Amygdala (tissue), 56 donors: ENCODE measurements at regions not wholly inside any gene's neighbourhood (a gene's known extent, or its start where the extent isn't known, plus 50 kb on each side); places are given as distances from the start of the nearest gene placed in this dataset.

Source experiments
- DNase-seq, 56 donors: peaks; one replicate each; lab custom pipeline; 2025; lab: John Stamatoyannopoulos, UW

DNA sequence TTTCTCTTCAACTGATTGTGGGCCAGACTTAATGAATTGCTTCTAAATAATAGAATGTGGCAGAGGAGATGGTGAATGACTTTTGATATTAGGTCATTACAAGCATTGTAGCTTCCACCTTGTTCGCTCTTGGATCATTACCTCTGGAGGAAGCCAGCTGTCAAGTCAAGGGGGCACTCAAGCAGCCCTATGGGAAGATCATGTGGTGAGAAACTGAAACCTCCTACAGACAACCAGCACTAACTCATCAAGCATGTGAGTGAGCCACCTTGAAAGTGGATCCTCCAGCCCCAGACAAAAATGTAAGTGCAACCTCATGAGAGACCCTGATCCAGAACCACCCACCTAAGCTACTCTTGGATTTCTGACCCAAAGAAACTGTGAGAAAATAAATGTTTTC lies 109.8 kb upstream of the TBC1D5 start:
- DNase-seq = no peak

DNA sequence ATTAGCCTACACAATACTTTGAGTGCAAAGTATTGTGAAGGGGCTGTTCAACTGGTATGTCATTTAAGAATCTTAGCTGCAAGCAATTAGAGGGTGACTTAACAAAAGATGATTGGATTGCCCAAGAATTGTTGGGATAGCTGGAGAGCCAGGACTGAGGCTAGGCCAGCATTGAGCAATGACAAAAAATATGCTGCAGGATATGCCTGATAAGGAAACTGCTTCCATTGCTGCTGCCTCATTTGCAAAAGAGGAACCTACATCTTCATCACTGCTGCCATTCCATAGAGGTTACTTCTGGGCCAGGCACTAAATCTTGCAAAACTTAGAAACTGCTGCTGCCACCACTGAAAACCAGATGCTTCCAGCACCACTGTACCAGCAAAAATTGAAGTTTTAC lies 108.0 kb upstream of the TBC1D5 start:
- no peak for DNase-seq

DNA sequence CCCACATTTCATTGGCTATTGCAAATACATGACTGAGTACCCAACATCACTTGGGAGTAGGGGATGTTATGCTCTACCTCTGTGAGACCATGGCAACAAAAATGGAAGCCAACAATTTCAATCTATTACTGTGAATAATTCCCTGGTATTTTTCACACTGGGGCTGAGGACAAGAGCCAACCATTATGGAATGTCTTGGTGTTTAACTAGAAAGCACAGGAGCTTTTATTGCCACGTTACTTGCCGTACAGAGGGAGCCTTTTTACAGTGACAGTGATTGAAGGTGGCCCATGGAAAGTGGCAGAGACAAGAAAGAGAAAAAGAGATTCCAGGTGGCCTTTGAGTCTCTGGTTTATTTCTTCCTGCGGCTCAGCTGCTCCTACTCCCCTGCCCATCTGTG lies 105.7 kb upstream of the TBC1D5 start:
- no peak for DNase-seq

DNA sequence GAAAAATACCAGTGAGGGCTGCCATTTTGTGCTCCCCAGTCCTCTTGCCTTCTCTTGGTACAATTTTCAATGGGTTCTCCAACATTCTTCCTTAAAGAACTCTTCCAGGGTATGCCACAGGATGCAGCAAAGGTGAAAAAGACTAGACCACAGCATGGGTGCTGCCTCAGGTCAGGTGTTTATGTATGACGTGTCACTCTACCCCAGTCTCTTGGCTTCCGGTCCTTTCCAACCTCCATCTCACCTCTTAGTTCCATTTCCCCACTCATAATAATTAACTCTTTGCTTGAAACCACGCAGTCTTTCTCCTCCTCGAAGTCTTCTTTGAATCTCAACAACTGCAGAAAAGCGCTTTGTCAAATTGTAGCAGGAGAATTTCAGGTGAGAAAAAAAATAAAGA lies 104.7 kb upstream of the TBC1D5 start:
- no peak for DNase-seq

DNA sequence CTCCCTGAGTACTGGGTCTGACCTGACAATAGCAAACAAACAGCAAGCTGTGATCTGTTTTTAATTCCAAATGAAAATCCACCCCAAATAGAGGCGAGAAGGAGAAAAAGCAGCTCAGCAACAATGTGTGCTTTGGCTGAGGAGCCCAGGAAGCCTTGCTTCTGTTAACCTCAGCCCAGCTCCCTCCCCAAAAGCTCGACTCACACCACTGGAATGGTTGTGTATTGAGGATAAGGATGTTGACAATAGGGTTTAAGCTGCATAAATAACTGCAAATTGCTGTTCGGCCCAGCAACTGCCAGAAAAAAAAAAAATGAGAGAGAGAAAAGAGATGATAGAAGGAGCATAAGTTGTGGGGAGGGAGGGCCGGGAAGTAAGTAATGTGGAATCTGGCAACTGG lies 104.0 kb upstream of the TBC1D5 start:
- DNase-seq = peak in 2 of 56 donors; percentile 10 to 25

DNA sequence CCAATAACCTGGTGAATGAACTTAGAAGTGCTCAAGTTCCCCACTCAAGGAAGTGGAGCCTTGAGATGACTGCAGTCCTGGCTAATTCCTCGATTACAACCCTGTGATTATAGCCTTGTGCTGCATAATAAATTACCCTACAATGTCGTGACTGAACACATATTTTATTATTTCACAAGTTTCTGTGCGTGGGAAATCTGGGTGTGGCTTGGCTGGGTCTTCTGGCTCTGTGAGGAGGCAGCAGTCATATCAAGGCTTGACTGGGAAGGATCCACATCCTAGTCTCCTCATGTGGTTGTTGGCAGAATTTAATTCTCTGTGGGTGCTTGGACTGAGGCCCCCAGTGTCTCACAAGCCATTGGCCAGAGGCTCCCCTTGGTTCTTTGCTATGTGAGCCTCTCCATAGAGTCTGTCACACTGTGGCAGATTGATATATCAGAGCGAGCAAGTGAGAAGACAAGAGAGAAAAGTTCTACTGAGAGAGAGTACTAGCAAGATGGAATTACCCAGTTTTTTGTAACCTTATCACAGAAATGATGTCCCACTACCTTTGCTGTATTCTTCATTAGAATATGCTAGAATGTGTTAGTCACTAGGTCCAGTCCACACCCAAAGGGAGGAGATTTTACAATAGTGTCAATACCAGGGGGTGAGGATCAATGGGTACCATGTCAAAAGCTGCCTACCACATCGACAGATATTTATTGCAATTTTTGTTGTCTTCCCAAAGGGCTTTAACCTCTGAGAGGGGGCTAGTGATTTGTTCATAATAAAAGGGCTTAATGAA lies 102.8 kb upstream of the TBC1D5 start:
- DNase-seq = no peak

DNA sequence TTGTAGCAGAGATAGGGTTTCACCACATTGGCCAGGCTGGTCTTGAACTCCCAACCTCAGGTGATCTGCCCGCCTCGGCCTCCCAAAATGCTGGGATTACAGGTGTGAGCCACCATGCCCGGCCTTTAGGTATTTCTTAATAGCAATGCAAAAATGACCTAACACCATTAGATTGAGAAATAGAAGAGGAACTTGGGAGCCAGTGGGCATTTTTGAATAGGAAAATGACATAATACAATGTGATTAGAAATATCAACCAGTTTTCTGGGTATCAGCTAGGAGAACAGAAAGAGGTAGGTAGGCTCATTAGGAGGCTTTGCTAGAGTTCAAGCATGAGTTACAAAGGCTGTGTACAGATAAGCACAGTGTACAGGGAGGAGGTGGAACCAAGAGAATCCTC lies 101.8 kb upstream of the TBC1D5 start:
- no peak for DNase-seq

DNA sequence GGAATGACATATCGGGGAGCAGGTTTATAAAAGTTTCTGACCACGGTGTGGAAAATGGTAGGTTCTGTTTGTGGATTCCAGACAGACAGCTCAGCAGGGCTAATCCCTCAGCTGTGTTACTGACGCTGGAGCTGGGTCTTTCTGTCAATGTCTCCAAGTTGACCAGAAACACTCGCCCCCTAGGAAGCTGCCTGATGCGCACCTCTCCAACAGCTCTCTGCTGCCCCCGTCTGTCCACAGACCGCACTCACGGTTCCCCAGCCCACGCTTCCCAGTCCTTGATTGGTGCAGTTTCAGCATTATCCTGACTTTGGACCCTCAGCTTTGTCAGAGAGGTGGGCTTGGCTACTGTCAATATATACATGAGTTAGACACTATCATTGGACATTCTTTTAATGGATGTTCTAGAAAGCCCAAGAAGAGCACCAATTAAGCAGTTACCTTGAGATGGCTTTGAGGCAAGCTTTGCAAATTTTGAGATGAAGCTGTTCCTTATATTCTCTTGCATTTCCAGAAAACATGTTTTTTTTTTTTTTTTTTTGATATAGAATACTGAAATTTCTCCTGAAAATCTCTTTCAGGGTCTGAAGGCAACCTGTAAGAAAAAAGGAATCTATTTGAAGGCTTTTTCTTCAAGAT lies 98.9 kb upstream of the TBC1D5 start:
- peak in 49 of 56 donors; percentile 4 to 78 (median 41) for DNase-seq

DNA sequence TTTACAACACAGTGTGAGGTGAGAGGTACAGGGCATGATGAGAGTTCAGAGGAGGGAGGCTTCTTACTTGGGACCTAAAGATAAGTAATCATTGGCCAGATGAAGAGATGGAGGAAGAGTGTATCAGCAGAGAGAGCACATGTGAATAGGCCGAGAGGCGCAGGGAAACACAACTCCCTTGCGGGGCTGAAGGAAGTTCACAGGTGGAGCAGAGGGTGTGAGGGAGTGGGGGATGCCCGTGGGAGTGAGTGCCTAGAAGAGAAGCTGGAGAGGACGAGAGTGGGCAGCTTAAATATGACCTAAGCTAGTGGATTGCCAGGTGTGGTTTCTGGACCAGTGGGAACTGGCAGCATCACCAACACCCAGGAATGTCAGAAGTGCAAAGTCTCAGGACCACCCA lies 98.2 kb upstream of the TBC1D5 start:
- peak in 1 of 56 donors; percentile 24 for DNase-seq

DNA sequence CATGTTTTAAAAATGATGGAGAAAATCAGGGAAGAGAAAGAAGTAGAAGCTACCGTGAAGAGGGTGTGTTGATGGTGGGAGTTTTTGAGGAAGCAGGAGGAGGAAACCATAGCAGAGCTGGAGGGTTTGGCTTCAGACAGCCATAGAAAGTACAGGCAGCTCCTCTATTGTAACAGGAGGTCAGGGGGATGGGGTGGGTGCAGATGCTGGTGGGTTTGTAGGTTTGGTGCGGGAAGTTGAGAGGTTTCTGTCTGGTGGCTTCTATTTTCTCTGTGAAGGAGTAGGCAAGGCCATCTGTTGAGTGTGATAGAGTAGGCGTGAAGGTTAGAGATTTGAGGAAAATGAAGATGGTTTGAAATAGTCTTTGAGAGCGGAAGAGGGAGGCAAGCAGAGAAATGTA lies 97.7 kb upstream of the TBC1D5 start:
- peak in 26 of 56 donors; percentile 1 to 69 (median 20) for DNase-seq

DNA sequence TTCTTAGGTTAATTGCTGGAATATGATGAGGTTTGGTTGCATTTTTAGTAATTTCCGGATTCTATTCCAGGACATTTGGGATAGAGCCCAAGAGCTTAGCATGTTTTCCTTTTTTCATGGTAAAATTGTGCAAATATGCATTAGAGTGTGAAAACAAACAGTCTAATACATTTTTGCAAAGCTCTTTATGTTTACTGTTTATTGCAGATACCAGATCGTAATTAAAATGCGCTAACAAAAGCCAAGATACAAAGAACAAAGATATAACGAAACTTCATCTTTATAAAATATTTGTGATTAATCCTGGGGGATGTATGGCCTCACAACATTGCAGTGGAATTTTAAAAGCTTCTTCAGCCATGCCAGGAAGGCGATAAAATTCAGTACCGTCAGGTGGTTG lies 94.5 kb upstream of the TBC1D5 start:
- no peak for DNase-seq

DNA sequence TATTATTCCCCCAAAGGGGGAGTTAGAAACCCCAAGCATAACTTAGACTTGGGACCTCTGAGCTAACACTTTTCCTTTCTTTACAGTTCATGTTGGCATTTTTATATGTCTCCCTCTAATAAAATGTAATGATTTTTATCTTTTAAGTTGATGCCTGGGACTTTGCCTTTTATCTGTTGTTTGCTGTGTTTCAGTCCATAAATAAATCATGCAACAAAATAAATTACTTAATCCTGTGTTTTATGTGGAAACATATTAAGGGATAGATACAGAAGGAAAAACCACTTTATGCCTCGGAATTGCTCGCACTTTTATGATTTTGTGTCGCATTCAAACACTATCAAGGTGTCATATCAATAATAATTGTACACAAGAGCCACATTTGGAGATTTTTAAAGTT lies 93.7 kb upstream of the TBC1D5 start:
- no peak for DNase-seq

DNA sequence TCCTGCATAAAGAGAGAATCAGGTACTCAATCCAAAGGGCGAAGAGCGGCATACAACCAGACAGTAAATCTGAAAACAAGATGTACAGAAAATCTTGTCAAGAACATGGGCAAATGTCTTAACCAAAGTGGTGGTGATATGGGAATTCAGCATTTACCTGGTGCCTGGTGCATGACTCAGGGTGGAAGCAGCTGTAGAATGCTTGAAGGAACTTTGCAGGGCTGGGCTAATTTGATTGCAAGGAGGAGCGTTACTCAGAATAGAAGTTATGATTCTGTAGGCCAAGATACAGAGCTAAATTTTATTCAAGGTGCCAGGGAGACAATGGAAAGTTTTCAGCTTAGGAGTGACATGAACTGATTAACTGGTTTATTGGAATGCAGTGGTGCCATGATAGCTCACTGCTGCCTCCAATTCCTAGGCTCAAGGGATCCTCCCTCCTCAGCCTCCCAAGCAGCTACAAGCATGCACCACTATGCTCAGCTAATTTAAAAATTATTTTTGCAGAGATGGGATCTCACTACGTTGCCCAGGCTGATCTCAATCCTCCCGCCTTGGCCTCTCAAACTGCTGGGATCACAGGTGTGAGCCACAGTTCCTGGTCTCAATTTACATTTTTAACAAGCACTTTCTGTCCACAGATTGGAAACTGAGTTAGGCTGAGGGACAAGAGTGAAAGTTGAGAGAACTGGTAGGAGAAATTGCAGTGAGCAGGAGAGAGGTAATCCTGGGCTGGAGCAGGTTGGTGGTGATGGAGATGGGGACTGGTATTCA lies 91.5 kb upstream of the TBC1D5 start:
- DNase-seq = no peak

DNA sequence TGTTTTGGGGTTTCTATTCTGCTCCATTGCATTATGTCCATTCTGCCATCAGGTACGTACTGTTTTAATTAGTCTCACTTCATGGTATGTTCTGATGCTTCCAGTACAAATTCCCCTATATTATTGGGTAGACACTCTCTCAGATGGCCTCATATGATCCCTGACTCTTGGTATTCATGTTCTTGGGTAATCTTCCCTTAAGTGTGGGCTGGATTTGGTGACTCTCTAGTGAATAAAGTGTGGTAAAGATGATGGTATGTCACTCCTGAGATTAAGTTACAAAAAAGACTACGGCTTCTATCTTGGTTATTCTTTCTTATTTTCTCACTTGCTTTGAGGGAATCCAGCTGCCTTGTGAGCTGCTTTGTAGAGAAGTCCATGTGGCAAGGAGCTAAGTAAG lies 89.6 kb upstream of the TBC1D5 start:
- DNase-seq = no peak

DNA sequence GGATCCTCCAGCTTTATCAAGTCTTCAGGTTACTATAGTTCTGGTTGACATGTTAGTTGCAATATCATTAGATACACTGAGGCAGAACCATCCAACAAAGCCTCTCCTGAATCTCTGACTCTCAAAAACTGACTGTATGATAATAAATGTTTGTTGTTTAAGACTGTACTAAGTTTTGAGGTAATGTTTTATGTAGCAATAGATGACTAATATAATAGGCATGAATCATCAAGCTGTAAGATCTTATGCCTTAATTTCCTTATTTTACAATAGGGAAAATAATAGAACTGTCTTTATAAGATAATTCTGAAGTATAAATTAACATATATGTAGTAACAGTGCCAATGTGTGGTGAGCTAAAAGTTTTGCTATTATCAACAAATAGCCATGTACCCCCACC lies 88.9 kb upstream of the TBC1D5 start:
- DNase-seq = no peak

DNA sequence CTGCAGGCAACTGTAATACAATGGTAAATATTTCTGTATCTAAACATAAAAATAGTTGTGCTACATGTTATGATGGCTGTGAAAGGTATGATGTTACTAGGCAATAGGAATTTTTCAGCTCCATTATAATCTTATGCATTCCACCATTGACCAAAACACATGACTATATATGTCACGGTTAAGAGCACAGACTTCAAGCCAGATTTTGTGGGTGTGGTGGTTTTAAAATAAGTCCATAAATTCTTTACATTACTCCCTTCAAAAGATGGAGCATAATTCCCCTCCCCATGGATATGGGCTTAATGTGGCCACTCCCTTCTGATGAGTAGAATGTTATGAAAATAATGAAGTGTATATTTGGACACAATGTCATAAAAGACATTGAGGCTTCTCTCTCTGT lies 88.4 kb upstream of the TBC1D5 start:
- DNase-seq = no peak

DNA sequence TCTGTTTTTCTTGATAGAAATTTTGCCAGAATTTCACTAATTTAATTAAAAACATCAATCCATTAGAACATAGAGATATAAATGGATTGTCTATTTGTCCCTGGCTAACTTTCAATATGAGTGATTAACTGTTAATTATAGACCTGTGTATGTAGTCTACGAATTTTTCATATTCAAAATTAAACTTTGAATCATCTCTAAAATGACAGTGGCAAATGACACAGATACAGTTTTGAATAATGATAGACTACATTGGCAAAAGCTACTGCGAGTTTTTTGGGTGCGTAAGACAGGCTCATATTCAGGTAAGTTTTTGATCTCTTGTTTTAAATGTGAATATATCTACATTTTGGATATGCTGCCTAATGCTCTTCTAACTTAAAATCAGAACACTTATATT lies 86.0 kb upstream of the TBC1D5 start:
- no peak for DNase-seq

DNA sequence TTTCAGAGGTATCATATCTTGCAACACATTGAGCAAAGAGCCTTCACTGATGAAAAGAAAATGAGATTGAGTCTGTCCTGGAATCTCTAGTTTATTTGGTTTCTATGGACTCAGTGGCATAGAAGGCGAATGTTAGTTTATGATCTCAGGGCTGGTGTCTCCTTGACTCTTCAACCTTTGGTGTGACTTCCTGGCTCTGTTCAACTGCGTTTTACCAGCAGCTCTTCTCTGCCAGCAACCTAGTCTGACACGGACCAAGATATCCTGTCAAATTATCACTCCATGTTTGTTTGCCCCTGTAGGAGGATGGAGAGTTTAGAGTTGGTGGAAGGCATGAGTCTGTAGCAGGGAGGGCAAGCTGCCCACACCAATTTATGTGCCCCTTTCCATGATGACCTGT lies 82.9 kb upstream of the TBC1D5 start:
- no peak for DNase-seq

DNA sequence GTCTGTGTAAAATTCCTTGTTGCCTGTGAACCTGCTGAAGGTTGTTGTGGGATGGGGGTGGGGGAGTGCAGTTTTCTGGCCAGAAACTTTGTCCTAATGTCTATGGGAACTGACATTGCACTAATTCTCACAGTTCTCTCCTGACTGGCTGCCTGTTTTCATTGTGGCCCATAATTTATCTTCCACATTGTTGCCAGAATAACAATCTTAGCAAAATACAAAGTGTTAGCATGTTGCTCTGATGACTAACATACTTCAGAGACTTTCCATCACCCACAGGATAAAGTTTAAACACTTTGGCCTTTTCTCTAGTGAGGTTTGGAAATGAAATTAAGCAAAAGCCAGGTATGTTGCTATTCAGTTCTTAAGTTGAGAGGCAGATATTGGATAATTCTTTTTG lies 81.4 kb upstream of the TBC1D5 start:
- DNase-seq = no peak

DNA sequence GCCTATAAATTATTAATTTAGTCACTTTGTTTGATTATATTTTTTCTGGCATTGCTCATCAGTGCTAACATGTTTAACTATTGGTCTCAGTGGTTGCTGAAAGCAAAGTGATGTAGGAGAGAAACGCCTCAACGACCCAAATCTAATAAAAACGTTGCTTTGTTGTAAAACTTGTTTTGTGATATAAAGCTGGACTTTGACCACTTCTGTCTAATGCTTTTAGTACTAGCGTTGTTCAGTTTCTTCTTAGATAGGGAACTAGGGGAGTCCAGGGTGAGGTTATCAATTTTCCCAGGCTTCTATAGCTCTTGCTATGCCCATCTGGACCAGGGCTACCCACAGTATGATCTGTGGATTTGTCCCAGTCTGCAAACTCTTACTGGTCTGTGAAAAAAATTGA lies 80.6 kb upstream of the TBC1D5 start:
- DNase-seq = no peak

DNA sequence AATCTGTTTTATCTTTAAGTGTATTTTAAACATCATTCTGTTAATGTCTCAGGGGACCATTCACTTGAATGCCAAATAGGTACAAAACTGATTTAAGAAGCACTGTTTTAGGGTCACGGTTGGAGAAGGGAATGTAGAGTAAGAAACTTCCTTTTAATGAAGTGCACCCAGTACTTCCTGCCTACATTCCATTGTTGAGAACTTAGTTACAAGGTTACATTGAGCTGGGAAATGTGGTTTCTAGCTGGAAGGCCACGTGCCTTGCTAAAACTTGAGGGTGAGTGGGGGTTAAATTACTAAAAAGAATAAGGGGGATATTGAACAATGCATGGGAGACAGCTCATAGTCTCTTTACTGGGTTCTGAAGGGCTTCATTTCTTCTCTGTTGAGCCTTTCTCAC lies 78.3 kb upstream of the TBC1D5 start:
- no peak for DNase-seq

DNA sequence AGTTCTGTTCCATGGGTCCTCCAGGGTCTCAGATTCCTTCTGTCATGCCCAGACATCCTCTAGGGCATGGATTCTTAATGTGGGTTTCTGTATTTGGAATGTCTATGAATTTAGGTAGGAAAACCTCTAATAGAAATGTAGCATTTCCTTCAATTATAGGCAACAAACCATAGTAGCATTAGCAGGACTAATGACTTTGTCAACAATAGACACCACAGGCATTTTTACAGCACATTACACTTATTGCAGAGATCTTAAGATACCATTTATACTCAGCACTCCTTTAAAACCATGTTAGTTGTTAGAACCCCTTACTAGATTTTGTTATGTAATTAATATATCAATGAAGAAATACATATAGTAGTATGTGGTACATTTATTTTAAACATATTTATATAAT lies 77.8 kb upstream of the TBC1D5 start:
- DNase-seq = no peak
